RWPE2 (cell line): ENCODE measurements at regions not wholly inside any gene's neighbourhood (a gene's known extent, or its start where the extent isn't known, plus 50 kb on each side); places are given as distances from the start of the nearest gene placed in this dataset.

ENCODE experiments used
- ATAC-seq: fragments of 200-7000 bp; cut with Tn5 transposase; 3 replicates; pipeline ENCODE4 v1.9.1; 2021; ENCODE audit warnings: low read depth
- DNase-seq: peaks from one replicate; pipeline ENCODE4 v3.0.0-alpha.2; 2020; ENCODE audit warnings: low spot score
- H3K27ac ChIP-seq: fragments of 450-650 bp; 2 replicates; pipeline ENCODE4 v1.5.1; 2017; ENCODE audit warnings: mild to moderate bottlenecking; ENCODE audit not compliant: poor library complexity, severe bottlenecking
- H3K27me3 ChIP-seq: fragments of 250-450 bp; sonication (Bioruptor Pico); 2 replicates; pipeline ENCODE4 v1.5.1; 2021; ENCODE audit warnings: mild to moderate bottlenecking, moderate library complexity; ENCODE audit not compliant: insufficient read depth, poor library complexity, severe bottlenecking
- H3K36me3 ChIP-seq: fragments of 250-450 bp; sonication (Bioruptor Pico); 2 replicates; pipeline ENCODE4 v1.5.1; 2020; ENCODE audit warnings: low read depth, mild to moderate bottlenecking, moderate library complexity
- H3K4me1 ChIP-seq: fragments of 250-450 bp; sonication (Bioruptor Pico); 2 replicates; pipeline ENCODE4 v1.5.1; 2021; ENCODE audit warnings: mild to moderate bottlenecking, moderate library complexity; ENCODE audit not compliant: insufficient read depth, poor library complexity, severe bottlenecking
- H3K4me3 ChIP-seq: fragments of 250-450 bp; sonication (Bioruptor Pico); 2 replicates; pipeline ENCODE4 v1.5.1; 2021; ENCODE audit warnings: mild to moderate bottlenecking, moderate library complexity; ENCODE audit not compliant: severe bottlenecking
- H3K9me3 ChIP-seq: fragments of 250-450 bp; sonication (Bioruptor Pico); 2 replicates; pipeline ENCODE4 v1.5.1; 2021; ENCODE audit warnings: mild to moderate bottlenecking, moderate library complexity; ENCODE audit not compliant: severe bottlenecking
- TF ChIP-seq, protein P1 (sequence below): fragments of 450-650 bp; IDR thresholded peaks from one replicate; pipeline ENCODE4 v1.5.1; 2017; ENCODE audit warnings: mild to moderate bottlenecking, moderate library complexity; ENCODE audit not compliant: poor library complexity, severe bottlenecking

DNA sequence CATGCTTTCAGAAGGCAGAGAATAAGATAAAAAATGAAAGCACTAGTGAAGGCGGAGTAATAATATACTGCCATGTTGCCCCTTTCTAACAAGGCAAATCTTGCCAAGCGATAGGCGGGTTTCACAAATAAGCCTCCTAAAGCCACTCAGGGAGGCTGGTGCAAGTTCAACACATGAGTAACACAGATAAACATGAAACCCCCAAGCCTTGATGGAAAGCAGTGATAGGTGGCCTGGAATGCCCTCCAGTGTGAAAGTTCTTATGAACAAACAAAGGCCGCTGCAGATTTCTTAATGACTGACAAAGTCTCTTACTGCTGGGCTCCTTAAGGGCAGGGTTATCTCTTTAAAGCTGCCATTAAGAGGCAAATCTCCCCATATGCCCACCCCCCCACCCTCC is 154.7 kb downstream of the ZDHHC21 start:
- H3K27ac ChIP-seq = no peak overlapping the region
- H3K27me3 ChIP-seq = peaks cover 3% of the 10 kb centered on the region
- no peaks in the 10 kb centered on the region for H3K36me3 ChIP-seq
- no peaks in the 10 kb centered on the region for H3K4me1 ChIP-seq
- TF ChIP-seq, protein P1, sequence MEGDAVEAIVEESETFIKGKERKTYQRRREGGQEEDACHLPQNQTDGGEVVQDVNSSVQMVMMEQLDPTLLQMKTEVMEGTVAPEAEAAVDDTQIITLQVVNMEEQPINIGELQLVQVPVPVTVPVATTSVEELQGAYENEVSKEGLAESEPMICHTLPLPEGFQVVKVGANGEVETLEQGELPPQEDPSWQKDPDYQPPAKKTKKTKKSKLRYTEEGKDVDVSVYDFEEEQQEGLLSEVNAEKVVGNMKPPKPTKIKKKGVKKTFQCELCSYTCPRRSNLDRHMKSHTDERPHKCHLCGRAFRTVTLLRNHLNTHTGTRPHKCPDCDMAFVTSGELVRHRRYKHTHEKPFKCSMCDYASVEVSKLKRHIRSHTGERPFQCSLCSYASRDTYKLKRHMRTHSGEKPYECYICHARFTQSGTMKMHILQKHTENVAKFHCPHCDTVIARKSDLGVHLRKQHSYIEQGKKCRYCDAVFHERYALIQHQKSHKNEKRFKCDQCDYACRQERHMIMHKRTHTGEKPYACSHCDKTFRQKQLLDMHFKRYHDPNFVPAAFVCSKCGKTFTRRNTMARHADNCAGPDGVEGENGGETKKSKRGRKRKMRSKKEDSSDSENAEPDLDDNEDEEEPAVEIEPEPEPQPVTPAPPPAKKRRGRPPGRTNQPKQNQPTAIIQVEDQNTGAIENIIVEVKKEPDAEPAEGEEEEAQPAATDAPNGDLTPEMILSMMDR = no peak
- H3K9me3 ChIP-seq = no peaks in the 10 kb centered on the region
- ATAC-seq (no peak), DNase-seq (no peak)
- no peak overlapping the region for H3K4me3 ChIP-seq

DNA sequence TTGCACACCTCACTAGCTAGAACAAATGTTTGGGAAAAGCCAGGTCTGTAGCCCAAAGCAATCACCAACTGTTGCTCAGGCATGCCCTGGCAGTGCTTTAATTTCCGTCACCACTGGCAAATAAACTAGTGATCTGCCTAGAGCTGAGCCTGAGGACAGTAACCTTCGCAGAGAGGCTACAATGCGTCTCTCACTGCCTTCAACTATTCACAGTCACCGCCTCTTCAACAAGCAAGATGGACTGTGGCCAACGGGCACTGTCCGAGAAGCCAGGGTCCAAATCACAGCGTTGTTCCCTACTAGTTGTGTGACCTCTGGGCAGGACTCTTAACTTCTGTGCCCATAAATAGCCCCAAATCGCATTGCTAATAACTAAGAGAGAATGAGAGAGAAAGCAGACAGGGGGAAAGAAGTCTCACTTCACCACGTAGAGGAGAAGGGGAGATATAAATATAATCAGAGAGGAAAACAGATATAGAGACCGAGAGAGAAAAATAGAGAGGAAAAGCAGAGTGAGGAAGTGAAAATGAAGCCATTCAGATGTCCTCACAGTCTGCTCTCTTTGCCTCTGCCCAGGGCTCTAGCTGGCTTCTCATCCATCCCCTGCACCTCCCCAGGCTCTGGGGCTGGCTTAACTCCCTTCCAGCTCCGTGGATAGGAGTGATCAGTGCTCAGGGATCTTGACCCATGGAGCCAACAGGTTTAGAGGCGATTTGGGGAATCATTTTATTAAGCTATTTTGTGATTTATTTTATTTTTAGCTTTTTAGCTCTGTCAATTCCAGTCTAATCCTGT is 157.9 kb downstream of the ZDHHC21 start:
- ATAC-seq (no peak), DNase-seq (no peak)
- H3K4me3 ChIP-seq = no peak overlapping the region
- H3K9me3 ChIP-seq = no peaks in the 10 kb centered on the region
- H3K36me3 ChIP-seq = no peaks in the 10 kb centered on the region
- peaks cover 2% of the 10 kb centered on the region for H3K27me3 ChIP-seq
- TF ChIP-seq, protein P1 = no peak
- H3K27ac ChIP-seq = no peak overlapping the region
- no peaks in the 10 kb centered on the region for H3K4me1 ChIP-seq

DNA sequence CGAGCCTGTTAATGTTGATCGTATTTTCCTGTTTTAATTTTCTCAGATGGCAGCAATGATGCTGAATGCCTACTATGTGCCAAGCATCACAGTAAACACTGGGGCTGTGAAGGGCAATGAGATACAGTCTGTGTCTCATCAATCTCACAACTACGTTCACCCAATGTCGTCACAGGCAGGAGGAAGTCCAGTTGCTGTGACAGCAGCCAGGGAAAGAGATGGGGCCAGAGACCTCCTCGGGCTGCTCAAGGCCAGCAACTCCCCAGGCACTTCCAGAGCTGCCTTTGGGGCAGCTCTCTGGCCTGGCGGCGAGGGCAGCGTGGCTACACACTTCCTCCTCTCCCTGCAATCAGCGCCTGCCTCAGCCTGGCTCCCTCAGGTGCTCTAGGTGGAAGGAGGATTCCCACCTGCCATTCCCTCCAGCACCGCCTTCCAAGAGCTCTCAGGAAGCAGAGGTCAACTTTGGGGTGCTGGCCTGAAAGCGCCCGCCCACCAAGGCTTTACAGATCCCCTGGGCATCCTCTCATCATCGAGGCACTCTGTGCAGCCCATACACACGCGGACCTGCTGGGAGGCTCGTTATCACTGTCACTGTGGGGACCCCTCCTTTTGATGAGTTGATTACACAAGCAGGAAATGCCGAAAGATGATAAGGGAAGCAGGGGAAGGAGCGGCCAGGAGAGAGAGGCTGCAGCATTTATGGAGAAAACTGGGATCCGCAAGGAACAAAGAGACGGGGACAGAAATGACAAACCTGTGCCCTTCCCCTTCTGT is 159.2 kb downstream of the ZDHHC21 start:
- H3K36me3 ChIP-seq = no peaks in the 10 kb centered on the region
- H3K4me1 ChIP-seq = no peaks in the 10 kb centered on the region
- no peaks in the 10 kb centered on the region for H3K9me3 ChIP-seq
- TF ChIP-seq, protein P1 = no peak
- peaks cover under 1% of the 10 kb centered on the region for H3K27me3 ChIP-seq
- no peak overlapping the region for H3K27ac ChIP-seq
- DNase-seq = no peak
- ATAC-seq = no peak
- H3K4me3 ChIP-seq = no peak overlapping the region

DNA sequence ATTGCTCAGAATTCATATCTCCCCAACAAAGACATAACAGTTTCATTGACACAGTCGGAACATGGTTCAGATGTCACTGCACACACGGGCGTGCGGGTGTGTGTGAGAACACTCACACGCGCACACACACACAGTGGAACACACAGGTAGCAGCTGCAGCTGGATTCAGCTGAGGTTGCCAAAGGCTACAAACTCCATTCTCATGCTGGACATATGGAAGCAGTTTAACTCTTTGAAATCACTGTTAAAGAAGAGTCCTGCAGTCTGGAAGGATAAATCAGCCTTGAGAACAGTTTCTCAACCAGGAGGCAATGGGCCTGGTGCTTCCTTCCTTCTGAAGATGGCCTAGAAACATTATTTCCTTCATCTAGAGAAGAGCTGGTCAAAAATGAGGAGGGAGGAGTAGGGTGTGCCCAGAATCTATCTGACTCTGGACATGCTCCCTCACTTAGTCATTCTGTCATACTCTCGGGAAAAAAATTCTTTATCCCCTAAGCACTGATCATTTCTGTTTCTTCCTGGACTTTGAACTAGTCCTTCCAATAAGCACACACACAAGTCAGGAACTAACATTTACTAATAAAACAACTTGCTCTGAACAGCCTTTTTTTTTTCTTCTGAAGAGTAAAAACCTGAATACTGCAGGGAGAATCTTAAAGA is 160.6 kb downstream of the ZDHHC21 start:
- Histone ChIP-seq H3K27ac (no peak overlapping the region), H3K4me1 (no peaks in the 10 kb centered on the region), H3K36me3 (no peaks in the 10 kb centered on the region), H3K9me3 (no peaks in the 10 kb centered on the region), H3K27me3 (peaks cover 16% of the 10 kb centered on the region), H3K4me3 (no peak overlapping the region)
- TF ChIP-seq, protein P1 = no peak
- peak; percentile 82 for ATAC-seq
- DNase-seq = no peak
